ENCODE measurements at regions not wholly inside any gene's neighbourhood (a gene's known extent, or its start where the extent isn't known, plus 50 kb on each side); places are given as distances from the start of the nearest gene placed in this dataset.

- no peak for TF ChIP-seq CBX1 (IDR thresholded peaks at IDR 0.05; ENCODE audit: low read depth)
- TF ChIP-seq ZKSCAN3 (CRISPR knock-in tag; IDR thresholded peaks at IDR 0.05) = no peak
- TF ChIP-seq RBM17 (IDR thresholded peaks at IDR 0.05; ENCODE audit: borderline replicate concordance, low read depth, low read length) = no peak
- no peak for TF ChIP-seq ZBTB2 (IDR thresholded peaks at IDR 0.05)
Measured at GRCh38 chr2:149725234-149725633, 137.7 kb upstream of the MMADHC start (continued).

- H3K4me1 ChIP-seq (replicated peaks in 1 of 2; ENCODE audit: control insufficient read depth in 2 of 2, insufficient read depth in 2 of 2, low read length in 2 of 2) = no peaks in the 10 kb centered on the region
- no peak overlapping the region for H3K9ac ChIP-seq (ENCODE audit: insufficient read depth in 1 of 2, low read depth in 2 of 2, low read length in 2 of 2)
- H3K36me3 ChIP-seq (ENCODE audit: control insufficient read depth, insufficient read depth, low read length) = no peaks in the 10 kb centered on the region
- 1% methylated on average over 4 of the region's 4 CpGs for WGBS (ENCODE audit: insufficient coverage, low coverage, missing lambda C conversion rate)
- H3K4me2 ChIP-seq (ENCODE audit: insufficient read depth, low read length) = no peak overlapping the region
- intact Hi-C loops (cut with micrococcal nuclease) = no loop called here
- ChIA-PET POLR2A (no interaction called here), CTCF (ENCODE audit: low intra/inter-chr PET ratio) (no interaction called here)
- H4K20me1 ChIP-seq (replicated peaks; ENCODE audit: control insufficient read depth, insufficient read depth, low read length) = no peaks in the 10 kb centered on the region
- DNase-seq (ENCODE audit: extremely low read depth in 1 of 4, low spot score in 3 of 4) (no peak), ATAC-seq (no peak), FAIRE-seq (no peak)
- no peak overlapping the region for H2AFZ ChIP-seq (ENCODE audit: low read depth, low read length)
- BruUV-seq (replicated peaks) = no TSS peak
- H3K9me1 ChIP-seq (ENCODE audit: control insufficient read depth, insufficient read depth, low read length) = no peaks in the 10 kb centered on the region
- no peaks in the 10 kb centered on the region for H3K79me2 ChIP-seq (ENCODE audit: control insufficient read depth, insufficient read depth, low read length)
- H3K4me3 ChIP-seq = no peak overlapping the region
- no peaks in the 10 kb centered on the region for H3K27me3 ChIP-seq (ENCODE audit: control insufficient read depth in 2 of 2, insufficient read depth in 2 of 2, low read length in 2 of 2)
- in situ Hi-C loops (cut with MboI) = no loop called here
- no peak overlapping the region for H3K27ac ChIP-seq (ENCODE audit: extremely low read depth, low read depth, low read length)
- no peaks in the 10 kb centered on the region for H3K9me3 ChIP-seq (replicated peaks; ENCODE audit: control insufficient read depth, insufficient read depth, low read depth, low read length)
- TF ChIP-seq POU5F1 (IDR thresholded peaks at IDR 0.05; ENCODE audit: borderline replicate concordance, low read depth, low read length, partially characterized antibody) (no peak), PTBP1 (IDR thresholded peaks at IDR 0.05; ENCODE audit: low read depth, low read length) (no peak), MCM3 (IDR thresholded peaks at IDR 0.05) (no peak), ZFX (CRISPR knock-in tag; IDR thresholded peaks at IDR 0.05) (no peak), ELF1 (tag; IDR thresholded peaks at IDR 0.05) (no peak), ZBTB17 (CRISPR knock-in tag; IDR thresholded peaks at IDR 0.05) (no peak), HMGN3 (IDR thresholded peaks at IDR 0.05; ENCODE audit: borderline replicate concordance, extremely low read depth, insufficient read length, low read depth, low read length) (no peak), ZSCAN29 (IDR thresholded peaks at IDR 0.05) (no peak), AFF4 (CRISPR knock-in tag; IDR thresholded peaks at IDR 0.05) (no peak), ZNF133 (CRISPR knock-in tag; IDR thresholded peaks at IDR 0.05) (no peak), MED1 (CRISPR knock-in tag; IDR thresholded peaks at IDR 0.05; ENCODE audit: borderline replicate concordance) (no peak), FUS (optimal IDR thresholded peaks at IDR 0.05; ENCODE audit: low read depth, low read length) (no peak), ZNF212 (CRISPR knock-in tag; IDR thresholded peaks at IDR 0.05) (no peak), MTA3 (IDR thresholded peaks at IDR 0.05; ENCODE audit: borderline replicate concordance) (no peak), POLR3G (IDR thresholded peaks at IDR 0.05; ENCODE audit: extremely low read depth, insufficient read length, insufficient replicate concordance) (no peak)
Measured at GRCh38 chr2:149724091-149724490, 136.5 kb upstream of the MMADHC start.

Data from K562 (cell line).